HL-60 (cell line): ENCODE measurements at regions not wholly inside any gene's neighbourhood (a gene's known extent, or its start where the extent isn't known, plus 50 kb on each side); places are given as distances from the start of the nearest gene placed in this dataset.

Source experiments
- DNase-seq, 2 experiments: peaks; one replicate each; pipeline ENCODE4 v3.0.0-alpha.2; 2010 to 2020; ENCODE audit warnings: low read depth in 1 of 2, low spot score in 1 of 2
- H3K27ac ChIP-seq: fragments of 250-450 bp; sonication (Bioruptor Pico); replicated peaks from 2 replicates; pipeline ENCODE4 v1.5.1; 2020; ENCODE audit warnings: mild to moderate bottlenecking, moderate library complexity
- H3K27me3 ChIP-seq: fragments of 250-450 bp; sonication (Bioruptor Pico); 2 replicates; pipeline ENCODE4 v1.5.1; 2021; ENCODE audit warnings: mild to moderate bottlenecking, moderate library complexity; ENCODE audit not compliant: insufficient read depth, poor library complexity, severe bottlenecking
- H3K4me3 ChIP-seq: replicated peaks from 2 replicates; pipeline ENCODE4 v1.5.1; 2011; ENCODE audit warnings: mild to moderate bottlenecking, control low read depth, low read length; ENCODE audit not compliant: insufficient read depth
- CTCF ChIP-seq: IDR thresholded peaks from one replicate; pipeline ENCODE4 v1.5.1; 2011; ENCODE audit warnings: low read length, control low read depth, inconsistent platforms; ENCODE audit not compliant: insufficient read depth
- GABPA ChIP-seq: IDR thresholded peaks from 2 replicates; pipeline ENCODE4 v1.6.1; 2012; ENCODE audit warnings: low read depth
- POLR2AphosphoS5 ChIP-seq: IDR thresholded peaks from 2 replicates; pipeline ENCODE4 v1.6.1; 2012; ENCODE audit warnings: low read depth
- REST ChIP-seq: IDR thresholded peaks from 2 replicates; pipeline ENCODE4 v1.6.1; 2012; ENCODE audit warnings: low read depth; ENCODE audit not compliant: insufficient replicate concordance
- SPI1 ChIP-seq: IDR thresholded peaks from 2 replicates; pipeline ENCODE4 v1.6.1; 2012; ENCODE audit warnings: low read depth, mild to moderate bottlenecking, borderline replicate concordance

- TF ChIP-seq SPI1 (no peak), GABPA (no peak), POLR2AphosphoS5 (no peak), REST (no peak), CTCF (no peak)
- no peak for DNase-seq
- Histone ChIP-seq H3K27ac (no peak overlapping the region), H3K27me3 (no peaks in the 10 kb centered on the region), H3K4me3 (no peak overlapping the region)
Measured at GRCh38 chr1:188462837-188463236, 1634.1 kb downstream of the PLA2G4A start.

- TF ChIP-seq POLR2AphosphoS5 = no peak
- no peak for TF ChIP-seq CTCF
- TF ChIP-seq GABPA = no peak
- TF ChIP-seq SPI1 = no peak
- no peak for TF ChIP-seq REST
- no peaks in the 10 kb centered on the region for H3K27me3 ChIP-seq
- H3K27ac ChIP-seq = no peak overlapping the region
- DNase-seq = no peak
- H3K4me3 ChIP-seq = no peak overlapping the region
Measured at GRCh38 chr1:188463919-188464318, 1635.2 kb downstream of the PLA2G4A start.

GRCh38 chr1:188466539-188466938 is 1637.8 kb downstream of the PLA2G4A start:
- no peak for DNase-seq
- H3K27me3 ChIP-seq = no peaks in the 10 kb centered on the region
- no peak overlapping the region for H3K27ac ChIP-seq
- TF ChIP-seq POLR2AphosphoS5 (no peak), CTCF (no peak), SPI1 (no peak), REST (no peak), GABPA (no peak)
- no peak overlapping the region for H3K4me3 ChIP-seq
